GM21786 (cell line): ENCODE measurements at regions not wholly inside any gene's neighbourhood (a gene's known extent, or its start where the extent isn't known, plus 50 kb on each side); places are given as distances from the start of the nearest gene placed in this dataset.

Experiments
- ATAC-seq: cut with Tn5 transposase; IDR thresholded peaks from one replicate; pipeline ENCODE4 v1.9.1; 2021; ENCODE audit not compliant: unreplicated experiment

GRCh38 chr20:39109933-39110818, 148.0 kb downstream of the DHX35 start:
- no peak for ATAC-seq

- ATAC-seq: no peak
Observed at GRCh38 chr20:39108746-39109145, 146.6 kb downstream of the DHX35 start.

- no peak for ATAC-seq
Observed at GRCh38 chr20:39107741-39108140, 145.6 kb downstream of the DHX35 start.

GRCh38 chr20:39106791-39107190, 144.6 kb downstream of the DHX35 start:
- ATAC-seq: no peak

- ATAC-seq: no peak
Observed at GRCh38 chr20:39105551-39105950, 143.4 kb downstream of the DHX35 start.

GRCh38 chr20:39103732-39104131, 141.6 kb downstream of the DHX35 start:
- no peak for ATAC-seq

GRCh38 chr20:39103305-39103704, 141.2 kb downstream of the DHX35 start:
- no peak for ATAC-seq

- no peak for ATAC-seq
Observed at GRCh38 chr20:39101895-39102294, 139.8 kb downstream of the DHX35 start.

- ATAC-seq: no peak
Observed at GRCh38 chr20:39100691-39101090, 138.5 kb downstream of the DHX35 start.

GRCh38 chr20:39097889-39098288, 135.7 kb downstream of the DHX35 start:
- no peak for ATAC-seq

GRCh38 chr20:39095870-39096269, 133.7 kb downstream of the DHX35 start:
- ATAC-seq: no peak

GRCh38 chr20:39094391-39094790, 132.2 kb downstream of the DHX35 start:
- ATAC-seq: no peak

- ATAC-seq: no peak
Observed at GRCh38 chr20:39092733-39093410, 130.7 kb downstream of the DHX35 start.

GRCh38 chr20:39090906-39091305, 128.8 kb downstream of the DHX35 start:
- no peak for ATAC-seq

- ATAC-seq: no peak
Observed at GRCh38 chr20:39089797-39090196, 127.7 kb downstream of the DHX35 start.
